K562 (cell line): ENCODE measurements at regions not wholly inside any gene's neighbourhood (a gene's known extent, or its start where the extent isn't known, plus 50 kb on each side); places are given as distances from the start of the nearest gene placed in this dataset.

Experiments used
- BDP1 ChIP-seq: IDR thresholded peaks from 3 replicates; pipeline ENCODE4 v1.6.1; 2011; ENCODE audit not compliant: insufficient read length, insufficient read depth
- CBFB ChIP-seq: sonication (generic); formaldehyde crosslinking; IDR thresholded peaks from 2 replicates; pipeline ENCODE4 v1.4.0; 2020; ENCODE audit warnings: mild to moderate bottlenecking, missing genetic modification reagents
- HMGN3 ChIP-seq: IDR thresholded peaks from 2 replicates; pipeline ENCODE4 v1.6.1; 2011; ENCODE audit warnings: borderline replicate concordance, low read depth, mild to moderate bottlenecking, mixed read lengths, low read length; ENCODE audit not compliant: insufficient read length; ENCODE audit errors: extremely low read depth
- NFIC ChIP-seq: fragments of 450-650 bp; IDR thresholded peaks from 2 replicates; pipeline ENCODE4 v1.6.1; 2017; ENCODE audit warnings: mild to moderate bottlenecking, inconsistent platforms
- SIN3A ChIP-seq, 2 experiments: fragments of 150-350 bp in 1 of 2; IDR thresholded peaks; 2 replicates each; pipeline ENCODE4 v1.6.1; 2011 to 2016; ENCODE audit warnings: borderline replicate concordance in 2 of 2, low read depth in 2 of 2, low read length in 2 of 2, mild to moderate bottlenecking in 2 of 2, moderate library complexity in 2 of 2; ENCODE audit not compliant: control insufficient read depth in 1 of 2
- SMAD1 ChIP-seq: fragments of 150-350 bp; IDR thresholded peaks from 2 replicates; pipeline ENCODE4 v1.6.1; 2014; ENCODE audit warnings: low read length, low read depth; ENCODE audit not compliant: partially characterized antibody
- SMARCA5 ChIP-seq: fragments of 450-650 bp; IDR thresholded peaks from 2 replicates; pipeline ENCODE4 v1.6.1; 2016
- ZBTB8A ChIP-seq: fragments of 450-650 bp; IDR thresholded peaks from 2 replicates; pipeline ENCODE4 v1.6.1; 2018; ENCODE audit warnings: mild to moderate bottlenecking, moderate library complexity; ENCODE audit not compliant: partially characterized antibody
- ZFP1 ChIP-seq: fragments of 450-650 bp; formaldehyde crosslinking; IDR thresholded peaks from 2 replicates; pipeline ENCODE4 v1.4.0; 2020; ENCODE audit warnings: mild to moderate bottlenecking, mixed read lengths
- TF ChIP-seq, protein P1 (sequence below): fragments of 250-450 bp; sonication (Bioruptor Pico); IDR thresholded peaks from 2 replicates; pipeline ENCODE4 v1.5.0; 2020; ENCODE audit warnings: mild to moderate bottlenecking, borderline replicate concordance
- TF ChIP-seq, protein P2 (sequence below): sonication (generic); formaldehyde crosslinking; IDR thresholded peaks from 2 replicates; pipeline ENCODE4 v1.8.0; 2022; ENCODE audit warnings: mild to moderate bottlenecking, missing genetic modification reagents, borderline replicate concordance

DNA sequence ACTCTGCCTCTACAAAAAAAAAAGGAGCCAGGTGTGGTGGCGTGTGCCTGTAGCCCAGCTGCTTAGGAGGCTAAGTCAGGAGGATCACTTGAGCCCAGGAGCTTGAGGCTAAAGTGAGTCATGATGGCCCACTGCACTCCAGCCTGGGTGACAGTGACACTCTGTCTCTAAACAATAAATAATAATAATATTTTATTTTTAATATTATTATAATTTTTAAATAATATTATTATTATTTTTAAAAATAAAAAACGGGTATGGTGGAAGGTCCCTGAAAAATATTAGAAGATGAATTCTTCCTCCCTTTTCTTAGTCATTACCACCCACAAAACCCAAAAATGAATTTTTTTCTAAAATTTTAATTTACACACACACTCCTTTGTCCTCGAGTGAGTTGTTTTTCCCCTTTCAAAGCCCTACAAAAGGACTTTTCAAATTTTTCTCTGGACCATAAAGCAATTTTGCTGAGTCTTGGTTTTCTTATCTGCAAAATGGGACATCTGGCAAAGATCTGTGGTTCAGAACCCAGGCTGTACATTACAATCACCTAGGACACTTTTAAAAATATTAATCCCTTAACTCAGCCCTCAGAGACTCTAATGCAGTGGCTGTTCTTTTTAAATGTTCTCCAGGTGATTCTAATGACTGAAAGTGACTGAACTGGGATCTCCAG, 174.0 kb upstream of the NEBL start:
- TF ChIP-seq HMGN3 (no peak), SMARCA5 (no peak), SMAD1 (no peak), BDP1 (no peak), ZBTB8A (no peak), NFIC (no peak), CBFB (no peak), ZFP1 (CRISPR knock-in tag) (no peak), SIN3A (IDR thresholded peaks at IDR 0.05; ENCODE audit: borderline replicate concordance in 2 of 2, control insufficient read depth in 1 of 2, low read depth in 2 of 2, low read length in 2 of 2) (no peak)
- TF ChIP-seq, protein P1, sequence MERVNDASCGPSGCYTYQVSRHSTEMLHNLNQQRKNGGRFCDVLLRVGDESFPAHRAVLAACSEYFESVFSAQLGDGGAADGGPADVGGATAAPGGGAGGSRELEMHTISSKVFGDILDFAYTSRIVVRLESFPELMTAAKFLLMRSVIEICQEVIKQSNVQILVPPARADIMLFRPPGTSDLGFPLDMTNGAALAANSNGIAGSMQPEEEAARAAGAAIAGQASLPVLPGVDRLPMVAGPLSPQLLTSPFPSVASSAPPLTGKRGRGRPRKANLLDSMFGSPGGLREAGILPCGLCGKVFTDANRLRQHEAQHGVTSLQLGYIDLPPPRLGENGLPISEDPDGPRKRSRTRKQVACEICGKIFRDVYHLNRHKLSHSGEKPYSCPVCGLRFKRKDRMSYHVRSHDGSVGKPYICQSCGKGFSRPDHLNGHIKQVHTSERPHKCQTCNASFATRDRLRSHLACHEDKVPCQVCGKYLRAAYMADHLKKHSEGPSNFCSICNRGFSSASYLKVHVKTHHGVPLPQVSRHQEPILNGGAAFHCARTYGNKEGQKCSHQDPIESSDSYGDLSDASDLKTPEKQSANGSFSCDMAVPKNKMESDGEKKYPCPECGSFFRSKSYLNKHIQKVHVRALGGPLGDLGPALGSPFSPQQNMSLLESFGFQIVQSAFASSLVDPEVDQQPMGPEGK (CRISPR knock-in tag) = no peak
- TF ChIP-seq, protein P2, sequence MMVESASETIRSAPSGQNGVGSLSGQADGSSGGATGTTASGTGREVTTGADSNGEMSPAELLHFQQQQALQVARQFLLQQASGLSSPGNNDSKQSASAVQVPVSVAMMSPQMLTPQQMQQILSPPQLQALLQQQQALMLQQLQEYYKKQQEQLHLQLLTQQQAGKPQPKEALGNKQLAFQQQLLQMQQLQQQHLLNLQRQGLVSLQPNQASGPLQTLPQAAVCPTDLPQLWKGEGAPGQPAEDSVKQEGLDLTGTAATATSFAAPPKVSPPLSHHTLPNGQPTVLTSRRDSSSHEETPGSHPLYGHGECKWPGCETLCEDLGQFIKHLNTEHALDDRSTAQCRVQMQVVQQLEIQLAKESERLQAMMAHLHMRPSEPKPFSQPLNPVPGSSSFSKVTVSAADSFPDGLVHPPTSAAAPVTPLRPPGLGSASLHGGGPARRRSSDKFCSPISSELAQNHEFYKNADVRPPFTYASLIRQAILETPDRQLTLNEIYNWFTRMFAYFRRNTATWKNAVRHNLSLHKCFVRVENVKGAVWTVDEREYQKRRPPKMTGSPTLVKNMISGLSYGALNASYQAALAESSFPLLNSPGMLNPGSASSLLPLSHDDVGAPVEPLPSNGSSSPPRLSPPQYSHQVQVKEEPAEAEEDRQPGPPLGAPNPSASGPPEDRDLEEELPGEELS (CRISPR knock-in tag) = no peak
